ENCODE measurements at regions not wholly inside any gene's neighbourhood (a gene's known extent, or its start where the extent isn't known, plus 50 kb on each side); places are given as distances from the start of the nearest gene placed in this dataset.

- no peak for FAIRE-seq
- DNase-seq (ENCODE audit: low spot score in 2 of 2): no peak
Measured at GRCh38 chrY:8202837-8203236, 1134.4 kb upstream of the TSPY4 start.

- FAIRE-seq: no peak
- DNase-seq (ENCODE audit: low spot score in 2 of 2): no peak
Measured at GRCh38 chrY:8241144-8241543, 1096.1 kb upstream of the TSPY4 start.

GRCh38 chrY:8273807-8274206 lies 1063.5 kb upstream of the TSPY4 start:
- DNase-seq (ENCODE audit: low spot score in 2 of 2) (no peak), FAIRE-seq (no peak)

- DNase-seq (ENCODE audit: low spot score in 2 of 2) (no peak), FAIRE-seq (no peak)
Measured at GRCh38 chrY:8305021-8305420, 1032.2 kb upstream of the TSPY4 start.

GRCh38 chrY:8324113-8324512 lies 1013.2 kb upstream of the TSPY4 start:
- DNase-seq (ENCODE audit: low spot score in 2 of 2) (no peak), FAIRE-seq (no peak)

GRCh38 chrY:8326944-8327343 lies 1010.3 kb upstream of the TSPY4 start:
- DNase-seq (ENCODE audit: low spot score in 2 of 2) (no peak), FAIRE-seq (no peak)

- no peak for FAIRE-seq
- DNase-seq (ENCODE audit: low spot score in 2 of 2): no peak
Measured at GRCh38 chrY:8327708-8328354, 1009.4 kb upstream of the TSPY4 start.

GRCh38 chrY:8329431-8329830 lies 1007.8 kb upstream of the TSPY4 start:
- DNase-seq (ENCODE audit: low spot score in 2 of 2) (no peak), FAIRE-seq (no peak)

GRCh38 chrY:8329929-8330328 lies 1007.3 kb upstream of the TSPY4 start:
- DNase-seq (ENCODE audit: low spot score in 2 of 2) (no peak), FAIRE-seq (no peak)

GRCh38 chrY:8333328-8333727 lies 1003.9 kb upstream of the TSPY4 start:
- no peak for FAIRE-seq

GRCh38 chrY:8335299-8335835 lies 1001.9 kb upstream of the TSPY4 start:
- FAIRE-seq: no peak
- DNase-seq (ENCODE audit: low spot score in 2 of 2): no peak

More at GRCh38 chrY:8333328-8333727, 1003.9 kb upstream of the TSPY4 start:
- no peak for DNase-seq (ENCODE audit: low spot score in 2 of 2)

- no peak for DNase-seq (ENCODE audit: low spot score in 2 of 2)
- no peak for FAIRE-seq
Measured at GRCh38 chrY:8336112-8336774, 1001.0 kb upstream of the TSPY4 start.

GRCh38 chrY:8341000-8341399 lies 996.3 kb upstream of the TSPY4 start:
- no peak for DNase-seq (ENCODE audit: low spot score in 2 of 2)
- no peak for FAIRE-seq

- DNase-seq (ENCODE audit: low spot score in 2 of 2) (no peak), FAIRE-seq (no peak)
Measured at GRCh38 chrY:8342173-8342572, 995.1 kb upstream of the TSPY4 start.

GRCh38 chrY:8351241-8351640 lies 986.0 kb upstream of the TSPY4 start:
- DNase-seq (ENCODE audit: low spot score in 2 of 2) (no peak), FAIRE-seq (no peak)

GRCh38 chrY:8352201-8352600 lies 985.1 kb upstream of the TSPY4 start:
- DNase-seq (ENCODE audit: low spot score in 2 of 2): no peak
- FAIRE-seq: no peak

- FAIRE-seq (no peak), DNase-seq (ENCODE audit: low spot score in 2 of 2) (no peak)
Measured at GRCh38 chrY:8358161-8358560, 979.1 kb upstream of the TSPY4 start.

GRCh38 chrY:8361715-8362114 lies 975.5 kb upstream of the TSPY4 start:
- FAIRE-seq (no peak), DNase-seq (ENCODE audit: low spot score in 2 of 2) (no peak)

GRCh38 chrY:8377491-8377890 lies 959.8 kb upstream of the TSPY4 start:
- FAIRE-seq (no peak), DNase-seq (ENCODE audit: low spot score in 2 of 2) (no peak)

- no peak for FAIRE-seq
Measured at GRCh38 chrY:8379800-8380199, 957.5 kb upstream of the TSPY4 start.

GRCh38 chrY:8381425-8381824 lies 955.8 kb upstream of the TSPY4 start:
- FAIRE-seq (no peak), DNase-seq (ENCODE audit: low spot score in 2 of 2) (no peak)

More at GRCh38 chrY:8379800-8380199, 957.5 kb upstream of the TSPY4 start:
- no peak for DNase-seq (ENCODE audit: low spot score in 2 of 2)

- FAIRE-seq (no peak), DNase-seq (ENCODE audit: low spot score in 2 of 2) (no peak)
Measured at GRCh38 chrY:8386053-8386452, 951.2 kb upstream of the TSPY4 start.

Data from frontal cortex (tissue), 3 donors.